ENCODE measurements at regions not wholly inside any gene's neighbourhood (a gene's known extent, or its start where the extent isn't known, plus 50 kb on each side); places are given as distances from the start of the nearest gene placed in this dataset.

DNA sequence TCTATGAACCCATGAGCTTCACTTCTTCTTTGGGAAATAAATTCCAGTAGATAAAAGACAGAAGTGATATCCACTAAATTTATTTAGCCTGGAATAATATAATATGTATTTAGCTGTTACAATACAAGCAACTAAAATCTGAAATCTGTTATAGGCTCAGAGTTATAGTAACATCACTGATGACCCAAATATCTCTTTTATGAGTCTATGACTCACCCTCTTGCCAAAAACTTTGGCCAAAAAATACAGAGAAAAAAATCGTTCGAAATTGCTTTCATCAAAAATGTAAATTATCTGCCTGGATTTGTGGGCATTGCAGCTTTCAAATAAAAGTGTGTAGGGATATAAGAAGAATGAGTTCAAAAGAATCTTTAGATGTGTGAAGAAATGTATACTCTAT, 89.4 kb upstream of the DKK2 start:
- TF ChIP-seq, protein P1, sequence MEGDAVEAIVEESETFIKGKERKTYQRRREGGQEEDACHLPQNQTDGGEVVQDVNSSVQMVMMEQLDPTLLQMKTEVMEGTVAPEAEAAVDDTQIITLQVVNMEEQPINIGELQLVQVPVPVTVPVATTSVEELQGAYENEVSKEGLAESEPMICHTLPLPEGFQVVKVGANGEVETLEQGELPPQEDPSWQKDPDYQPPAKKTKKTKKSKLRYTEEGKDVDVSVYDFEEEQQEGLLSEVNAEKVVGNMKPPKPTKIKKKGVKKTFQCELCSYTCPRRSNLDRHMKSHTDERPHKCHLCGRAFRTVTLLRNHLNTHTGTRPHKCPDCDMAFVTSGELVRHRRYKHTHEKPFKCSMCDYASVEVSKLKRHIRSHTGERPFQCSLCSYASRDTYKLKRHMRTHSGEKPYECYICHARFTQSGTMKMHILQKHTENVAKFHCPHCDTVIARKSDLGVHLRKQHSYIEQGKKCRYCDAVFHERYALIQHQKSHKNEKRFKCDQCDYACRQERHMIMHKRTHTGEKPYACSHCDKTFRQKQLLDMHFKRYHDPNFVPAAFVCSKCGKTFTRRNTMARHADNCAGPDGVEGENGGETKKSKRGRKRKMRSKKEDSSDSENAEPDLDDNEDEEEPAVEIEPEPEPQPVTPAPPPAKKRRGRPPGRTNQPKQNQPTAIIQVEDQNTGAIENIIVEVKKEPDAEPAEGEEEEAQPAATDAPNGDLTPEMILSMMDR (IDR thresholded peaks at IDR 0.05; ENCODE audit: low read depth, low read length, poor library complexity, severe bottlenecking), result no peak
- TF ChIP-seq EZH2phosphoT487 (IDR thresholded peaks at IDR 0.05; ENCODE audit: borderline replicate concordance, low read length), result no peak

Measured in DOHH2 (cell line).